H9 (cell line): ENCODE measurements at regions not wholly inside any gene's neighbourhood (a gene's known extent, or its start where the extent isn't known, plus 50 kb on each side); places are given as distances from the start of the nearest gene placed in this dataset.

Source experiments
- DNase-seq: peaks from one replicate; pipeline ENCODE4 v3.0.0-alpha.2; 2017
- H2AFZ ChIP-seq: one replicate; pipeline ENCODE4 v1.6.1; 2013; ENCODE audit warnings: mild to moderate bottlenecking, low read length, control low read depth, moderate library complexity
- H2AK5ac ChIP-seq: 2 replicates; pipeline ENCODE4 v1.6.1; 2013; ENCODE audit warnings: low read length, control low read depth, mixed read lengths; ENCODE audit not compliant: insufficient read length
- H2BK120ac ChIP-seq: one replicate; pipeline ENCODE4 v1.6.1; 2013; ENCODE audit warnings: low read depth, mild to moderate bottlenecking, low read length, control low read depth, inconsistent platforms; ENCODE audit not compliant: poor library complexity, severe bottlenecking
- H2BK12ac ChIP-seq: 2 replicates; pipeline ENCODE4 v1.6.1; 2013; ENCODE audit warnings: low read length, control low read depth, mixed read lengths, low read depth; ENCODE audit not compliant: insufficient read length
- H2BK15ac ChIP-seq: 2 replicates; pipeline ENCODE4 v1.6.1; 2013; ENCODE audit warnings: low read depth, low read length, control low read depth
- H2BK20ac ChIP-seq: one replicate; pipeline ENCODE4 v1.6.1; 2013; ENCODE audit warnings: low read depth, mild to moderate bottlenecking, low read length, control low read depth, inconsistent platforms; ENCODE audit not compliant: poor library complexity, severe bottlenecking
- H2BK5ac ChIP-seq: 2 replicates; pipeline ENCODE4 v1.6.1; 2013; ENCODE audit warnings: low read length, control low read depth, mixed read lengths; ENCODE audit not compliant: insufficient read length
- H3K14ac ChIP-seq: 2 replicates; pipeline ENCODE4 v1.6.1; 2013; ENCODE audit warnings: low read length, control low read depth; ENCODE audit not compliant: insufficient read depth
- H3K18ac ChIP-seq: 2 replicates; pipeline ENCODE4 v1.6.1; 2013; ENCODE audit warnings: low read depth, mild to moderate bottlenecking, mixed read lengths, low read length, control low read depth; ENCODE audit not compliant: insufficient read length
- H3K23ac ChIP-seq: 2 replicates; pipeline ENCODE4 v1.6.1; 2013; ENCODE audit warnings: low read length, control low read depth, mixed read lengths, low read depth; ENCODE audit not compliant: insufficient read length
- H3K23me2 ChIP-seq: 2 replicates; pipeline ENCODE4 v1.6.1; 2013; ENCODE audit warnings: low read depth, mild to moderate bottlenecking, mixed read lengths, low read length, control low read depth; ENCODE audit not compliant: insufficient read length, poor library complexity, severe bottlenecking
- H3K27ac ChIP-seq: 2 replicates; pipeline ENCODE4 v1.5.1; 2013; ENCODE audit warnings: low read length, control low read depth, mixed read lengths, low read depth; ENCODE audit not compliant: insufficient read length
- H3K27me3 ChIP-seq: 2 replicates; pipeline ENCODE4 v1.6.1; 2013; ENCODE audit warnings: low read length, control low read depth, inconsistent platforms; ENCODE audit not compliant: insufficient read depth
- H3K4ac ChIP-seq: 2 replicates; pipeline ENCODE4 v1.6.1; 2013; ENCODE audit warnings: low read depth, mild to moderate bottlenecking, control low read depth, inconsistent platforms, low read length, moderate library complexity
- H3K4me1 ChIP-seq: 2 replicates; pipeline ENCODE4 v1.6.1; 2013; ENCODE audit warnings: low read length, control low read depth, inconsistent platforms; ENCODE audit not compliant: insufficient read depth
- H3K4me2 ChIP-seq: 2 replicates; pipeline ENCODE4 v1.6.1; 2013; ENCODE audit warnings: low read length, control low read depth, mixed read lengths; ENCODE audit not compliant: insufficient read length, insufficient read depth
- H3K56ac ChIP-seq: 2 replicates; pipeline ENCODE4 v1.6.1; 2013; ENCODE audit warnings: low read depth, mild to moderate bottlenecking, mixed read lengths, low read length, control low read depth; ENCODE audit not compliant: insufficient read length
- H3K79me1 ChIP-seq: 2 replicates; pipeline ENCODE4 v1.6.1; 2013; ENCODE audit warnings: low read depth, mild to moderate bottlenecking, moderate library complexity, low read length, control low read depth, inconsistent platforms; ENCODE audit not compliant: insufficient read depth, poor library complexity, severe bottlenecking
- H3K79me2 ChIP-seq: 2 replicates; pipeline ENCODE4 v1.6.1; 2013; ENCODE audit warnings: low read length, control low read depth, inconsistent platforms; ENCODE audit not compliant: insufficient read depth
- H3K9ac ChIP-seq: 2 replicates; pipeline ENCODE4 v1.6.1; 2013; ENCODE audit warnings: low read length, control low read depth, mixed read lengths; ENCODE audit not compliant: insufficient read length; ENCODE audit errors: extremely low read depth
- H3K9me3 ChIP-seq: one replicate; pipeline ENCODE4 v1.6.1; 2013; ENCODE audit warnings: low read depth, low read length, inconsistent platforms; ENCODE audit not compliant: control insufficient read depth
- H3T11ph ChIP-seq: one replicate; pipeline ENCODE4 v1.6.1; 2013; ENCODE audit warnings: mild to moderate bottlenecking, low read length, control low read depth, inconsistent platforms
- H4K20me1 ChIP-seq: one replicate; pipeline ENCODE4 v1.6.1; 2013; ENCODE audit not compliant: control insufficient read depth, insufficient read length, insufficient read depth
- H4K5ac ChIP-seq: 2 replicates; pipeline ENCODE4 v1.6.1; 2013; ENCODE audit warnings: low read depth, mild to moderate bottlenecking, mixed read lengths, low read length, control low read depth; ENCODE audit not compliant: insufficient read length
- H4K8ac ChIP-seq: replicated peaks from 2 replicates; pipeline ENCODE4 v1.6.1; 2013; ENCODE audit warnings: low read length, control low read depth, mixed read lengths, low read depth; ENCODE audit not compliant: insufficient read length
- H4K91ac ChIP-seq: 2 replicates; pipeline ENCODE4 v1.6.1; 2013; ENCODE audit warnings: low read depth, mild to moderate bottlenecking, moderate library complexity, mixed read lengths, low read length, control low read depth; ENCODE audit not compliant: insufficient read length
- H3K27ac Mint-ChIP-seq, 3 experiments: 2 replicates in 2 of 3; 3 replicates in 1 of 3; pipeline ENCODE4 v1.8.0; 2020 to 2021; ENCODE audit warnings: mixed read lengths in 3 of 3, mild to moderate bottlenecking in 1 of 3, moderate library complexity in 1 of 3
- H3K27me3 Mint-ChIP-seq: 2 replicates; pipeline ENCODE4 v1.8.0; 2021; ENCODE audit warnings: low read depth, mild to moderate bottlenecking, moderate library complexity, mixed read lengths
- H3K36me3 Mint-ChIP-seq, 3 experiments: 2 replicates in 2 of 3; 3 replicates in 1 of 3; pipeline ENCODE4 v1.8.0; 2020 to 2021; ENCODE audit warnings: low read depth in 3 of 3, mixed read lengths in 3 of 3; ENCODE audit not compliant: insufficient read depth in 1 of 3
- H3K4me1 Mint-ChIP-seq, 2 experiments: 2 replicates each; pipeline ENCODE4 v1.8.0; 2020; ENCODE audit warnings: mixed read lengths in 2 of 2
- H3K4me3 Mint-ChIP-seq, 2 experiments: 2 replicates in 1 of 2; 3 replicates in 1 of 2; pipeline ENCODE4 v1.8.0; 2020 to 2021; ENCODE audit warnings: mild to moderate bottlenecking in 2 of 2, mixed read lengths in 2 of 2, moderate library complexity in 1 of 2
- H3K9me3 Mint-ChIP-seq, 2 experiments: 2 replicates in 1 of 2; 3 replicates in 1 of 2; pipeline ENCODE4 v1.8.0; 2020; ENCODE audit warnings: mild to moderate bottlenecking in 2 of 2, mixed read lengths in 2 of 2, moderate library complexity in 1 of 2
- WGBS: extraction: QIAGEN DNeasy Blood & Tissue Kit; methylation state at CpG from one replicate; pipeline ENCODE4 v1.1.7; 2013; ENCODE audit warnings: missing lambda C conversion rate, low lambda C conversion rate, mixed read lengths; ENCODE audit not compliant: insufficient read length; ENCODE audit errors: extremely low coverage; 5-methylcytosine and 5-hydroxymethylcytosine counted together
- TF ChIP-seq, protein P1 (sequence below): fragments of 200-600 bp; sonication (generic); conservative IDR thresholded peaks from 3 replicates; pipeline ENCODE4 v1.8.0; 2021; ENCODE audit warnings: antibody characterized with exemption, mild to moderate bottlenecking

GRCh38 chr16:5551909-5552308 lies 454.3 kb upstream of the EEF2KMT start:
- H3K27me3 ChIP-seq, result no peaks in the 10 kb centered on the region
- no peak for DNase-seq
- H3K36me3 Mint-ChIP-seq, result no peaks in the 10 kb centered on the region; a peak in 1 of 7 replicates
- no peaks in the 10 kb centered on the region for H3K23me2 ChIP-seq
- no peak overlapping the region for H3K23ac ChIP-seq
- no peak overlapping the region for H3K4ac ChIP-seq
- no peak overlapping the region for H2BK20ac ChIP-seq
- no peak overlapping the region for H3K9ac ChIP-seq
- H3K27ac ChIP-seq, result no peak overlapping the region
- H4K20me1 ChIP-seq, result no peaks in the 10 kb centered on the region
- H2BK15ac ChIP-seq, result no peak overlapping the region
- H2AK5ac ChIP-seq, result no peak overlapping the region
- H3K27ac Mint-ChIP-seq, result no peak overlapping the region
- H2AFZ ChIP-seq, result no peak overlapping the region
- no peak overlapping the region for H4K8ac ChIP-seq
- no peak overlapping the region for H3T11ph ChIP-seq
- no peaks in the 10 kb centered on the region for H3K4me1 ChIP-seq
- no peak overlapping the region for H3K18ac ChIP-seq
- H3K27me3 Mint-ChIP-seq, result no peaks in the 10 kb centered on the region; the same call in 1 of the 2 replicates
- no peak overlapping the region for H4K91ac ChIP-seq
- no peak overlapping the region for H2BK5ac ChIP-seq
- no CpG with 5 or more reads among the region's 7 CpGs for WGBS
- no peak overlapping the region for H2BK120ac ChIP-seq
- H3K4me2 ChIP-seq, result no peak overlapping the region
- peaks cover 4% of the 10 kb centered on the region in 2 experiments; a peak in 3 of 4 replicates for H3K4me1 Mint-ChIP-seq
- no peak overlapping the region for H2BK12ac ChIP-seq
- no peak overlapping the region for H3K4me3 Mint-ChIP-seq
- H3K9me3 Mint-ChIP-seq, result 0 out of 5 replicates have a peak, but pooled peaks cover 0 to 3% of the 10 kb centered on the region in 2 experiments
- no peaks in the 10 kb centered on the region for H3K79me2 ChIP-seq
- H3K9me3 ChIP-seq, result no peaks in the 10 kb centered on the region
- H3K79me1 ChIP-seq, result no peaks in the 10 kb centered on the region
- TF ChIP-seq, protein P1, sequence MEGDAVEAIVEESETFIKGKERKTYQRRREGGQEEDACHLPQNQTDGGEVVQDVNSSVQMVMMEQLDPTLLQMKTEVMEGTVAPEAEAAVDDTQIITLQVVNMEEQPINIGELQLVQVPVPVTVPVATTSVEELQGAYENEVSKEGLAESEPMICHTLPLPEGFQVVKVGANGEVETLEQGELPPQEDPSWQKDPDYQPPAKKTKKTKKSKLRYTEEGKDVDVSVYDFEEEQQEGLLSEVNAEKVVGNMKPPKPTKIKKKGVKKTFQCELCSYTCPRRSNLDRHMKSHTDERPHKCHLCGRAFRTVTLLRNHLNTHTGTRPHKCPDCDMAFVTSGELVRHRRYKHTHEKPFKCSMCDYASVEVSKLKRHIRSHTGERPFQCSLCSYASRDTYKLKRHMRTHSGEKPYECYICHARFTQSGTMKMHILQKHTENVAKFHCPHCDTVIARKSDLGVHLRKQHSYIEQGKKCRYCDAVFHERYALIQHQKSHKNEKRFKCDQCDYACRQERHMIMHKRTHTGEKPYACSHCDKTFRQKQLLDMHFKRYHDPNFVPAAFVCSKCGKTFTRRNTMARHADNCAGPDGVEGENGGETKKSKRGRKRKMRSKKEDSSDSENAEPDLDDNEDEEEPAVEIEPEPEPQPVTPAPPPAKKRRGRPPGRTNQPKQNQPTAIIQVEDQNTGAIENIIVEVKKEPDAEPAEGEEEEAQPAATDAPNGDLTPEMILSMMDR, result no peak
- H3K56ac ChIP-seq, result no peak overlapping the region
- H3K14ac ChIP-seq, result no peak overlapping the region
- no peak overlapping the region for H4K5ac ChIP-seq
